Spleen (tissue), 11 donors: ENCODE measurements at regions not wholly inside any gene's neighbourhood (a gene's known extent, or its start where the extent isn't known, plus 50 kb on each side); places are given as distances from the start of the nearest gene placed in this dataset.

ENCODE experiments used
- DNase-seq: peaks from one replicate; pipeline ENCODE4 v3.0.0-alpha.2; 2020
- H3K27ac ChIP-seq, 8 donors: fragments of 200-600 bp; sonication (generic) in 7 of 8; 1 replicate in 4 of 8; 2 replicates in 4 of 8; pipeline versions ENCODE4 v1.5.0 to v1.8.0; 2016 to 2021; ENCODE audit warnings: inconsistent platforms in 4 of 8, mild to moderate bottlenecking in 4 of 8, moderate library complexity in 1 of 8
- H3K27me3 ChIP-seq, 7 donors: fragments of 200-600 bp; sonication (generic) in 6 of 7; replicated peaks in 1 of 7; 1 replicate in 4 of 7; 2 replicates in 3 of 7; pipeline versions ENCODE4 v1.5.0 to v1.8.0; 2016 to 2021; ENCODE audit warnings: inconsistent platforms in 3 of 7, mild to moderate bottlenecking in 1 of 7
- H3K36me3 ChIP-seq, 6 donors: fragments of 200-600 bp; sonication (generic) in 5 of 6; 1 replicate in 4 of 6; 2 replicates in 2 of 6; pipeline versions ENCODE4 v1.5.0 to v1.8.0; 2016 to 2021; ENCODE audit warnings: inconsistent platforms in 2 of 6
- H3K4me1 ChIP-seq, 6 donors: fragments of 200-600 bp; sonication (generic) in 5 of 6; 1 replicate in 3 of 6; 2 replicates in 3 of 6; pipeline versions ENCODE4 v1.5.0 to v1.8.0; 2016 to 2021; ENCODE audit warnings: inconsistent platforms in 3 of 6
- H3K4me3 ChIP-seq, 8 donors: fragments of 200-600 bp; sonication (generic) in 7 of 8; 1 replicate in 4 of 8; 2 replicates in 4 of 8; pipeline versions ENCODE4 v1.5.0 to v1.8.0; 2016 to 2021; ENCODE audit warnings: inconsistent platforms in 4 of 8, mild to moderate bottlenecking in 4 of 8, moderate library complexity in 2 of 8
- H3K9me3 ChIP-seq, 8 donors: fragments of 200-600 bp; sonication (generic) in 7 of 8; 1 replicate in 4 of 8; 2 replicates in 4 of 8; pipeline versions ENCODE4 v1.5.0 to v1.8.0; 2016 to 2021; ENCODE audit warnings: inconsistent platforms in 4 of 8
- CTCF ChIP-seq, 11 experiments: fragments of 200-600 bp in 7 of 11; fragments of 450-650 bp in 4 of 11; sonication (generic) in 4 of 11; IDR thresholded peaks in 8 of 11; conservative IDR thresholded peaks in 3 of 11; 1 replicate in 7 of 11; 2 replicates in 4 of 11; pipeline versions ENCODE4 v1.4.0 to v1.8.0; 2016 to 2021; ENCODE audit warnings: antibody characterized with exemption in 11 of 11, inconsistent platforms in 4 of 11, mild to moderate bottlenecking in 1 of 11
- POLR2A ChIP-seq, 3 donors: fragments of 450-650 bp; IDR thresholded peaks; one replicate each; pipeline ENCODE4 v1.5.1; 2017; ENCODE audit warnings: antibody characterized with exemption in 3 of 3, mild to moderate bottlenecking in 1 of 3
- POLR2AphosphoS5 ChIP-seq, 3 donors: sonication (generic); formaldehyde crosslinking; IDR thresholded peaks; one replicate each; pipeline ENCODE4 v1.5.1; 2017; ENCODE audit warnings: antibody characterized with exemption in 3 of 3
- WGBS, 5 donors: extraction: QIAGEN DNeasy Blood & Tissue Kit in 3 of 5; methylation state at CpG; one replicate each; pipeline versions ENCODE4 v1.1.5 to v1.1.7; 2013 to 2018; 5-methylcytosine and 5-hydroxymethylcytosine counted together
- intact Hi-C: fragments of 100-400 bp; cut with DNase I; formaldehyde crosslinking; loops from one replicate; pipeline ENCODE4 v1.15.0; 2023; ENCODE audit warnings: low total_unique reads
- donor health status: healthy with polysubstance abuse.
- donor health status: DM: no; HTN: no; CAD: no; lungs with moderate emphysema.
- donor health status: DM: no; HTN: no; CAD: no.
- donor health status: Bipolar disorder and iron deficiency.
- donor health status: healthy.
- donor health status: DM: no; HTN: no; CAD: no.
- donor health status: DM: yes; HTN: yes; CAD: no.

GRCh38 chr6:19156443-19156842 is 680.7 kb upstream of the ID4 start:
- Histone ChIP-seq H3K4me3 (no peak overlapping the region), H3K36me3 (no peaks in the 10 kb centered on the region), H3K27me3 (no peaks in the 10 kb centered on the region), H3K4me1 (no peaks in the 10 kb centered on the region), H3K9me3 (peaks cover 0 to 5% (median 0%) of the 10 kb centered on the region in 8 donors), H3K27ac (no peak overlapping the region)
- no peak for TF ChIP-seq POLR2AphosphoS5 (IDR thresholded peaks at IDR 0.05)
- no peak for DNase-seq
- intact Hi-C loops: no loop called here
- WGBS, 5 donors: 72 to 86% (median 84%) methylated on average over 2 of the region's 2 CpGs

GRCh38 chr6:19157486-19157885 is 679.7 kb upstream of the ID4 start:
- Histone ChIP-seq H3K27me3 (no peaks in the 10 kb centered on the region), H3K27ac (no peak overlapping the region), H3K4me1 (no peaks in the 10 kb centered on the region), H3K36me3 (no peaks in the 10 kb centered on the region), H3K4me3 (no peak overlapping the region), H3K9me3 (peaks cover 0 to 5% (median 0%) of the 10 kb centered on the region in 8 donors)
- DNase-seq: no peak
- TF ChIP-seq POLR2A (IDR thresholded peaks at IDR 0.05) (no peak), CTCF (IDR thresholded peaks at IDR 0.05 in 8 of 11, conservative IDR thresholded peaks at IDR 0.05 in 3 of 11) (no peak), POLR2AphosphoS5 (IDR thresholded peaks at IDR 0.05) (no peak)
- intact Hi-C loops: no loop called here

GRCh38 chr6:19158586-19158985 is 678.6 kb upstream of the ID4 start:
- H3K27ac ChIP-seq: no peak overlapping the region
- H3K36me3 ChIP-seq: no peaks in the 10 kb centered on the region
- no peak for DNase-seq
- intact Hi-C loops: no loop called here
- H3K27me3 ChIP-seq: no peaks in the 10 kb centered on the region
- H3K9me3 ChIP-seq: peaks cover 0 to 3% (median 0%) of the 10 kb centered on the region in 8 donors
- TF ChIP-seq POLR2AphosphoS5 (IDR thresholded peaks at IDR 0.05) (no peak), CTCF (IDR thresholded peaks at IDR 0.05 in 8 of 11, conservative IDR thresholded peaks at IDR 0.05 in 3 of 11) (no peak), POLR2A (IDR thresholded peaks at IDR 0.05) (no peak)
- no peak overlapping the region for H3K4me3 ChIP-seq
- 68 to 85% (median 74%) methylated on average over 1 of the region's 1 CpG for WGBS, 5 donors
- H3K4me1 ChIP-seq: no peaks in the 10 kb centered on the region

GRCh38 chr6:19159089-19159488 is 678.1 kb upstream of the ID4 start:
- Histone ChIP-seq H3K4me1 (no peaks in the 10 kb centered on the region), H3K27me3 (no peaks in the 10 kb centered on the region), H3K4me3 (no peak overlapping the region), H3K27ac (no peak overlapping the region), H3K9me3 (no peaks in the 10 kb centered on the region), H3K36me3 (no peaks in the 10 kb centered on the region)
- 66 to 88% (median 79%) methylated on average over 1 of the region's 1 CpG for WGBS, 5 donors
- no peak for DNase-seq
- intact Hi-C loops: no loop called here
- TF ChIP-seq CTCF (IDR thresholded peaks at IDR 0.05 in 8 of 11, conservative IDR thresholded peaks at IDR 0.05 in 3 of 11): no peak
- no peak for TF ChIP-seq POLR2AphosphoS5 (IDR thresholded peaks at IDR 0.05)
- no peak for TF ChIP-seq POLR2A (IDR thresholded peaks at IDR 0.05)

- H3K27ac ChIP-seq: no peak overlapping the region
- 52 to 82% (median 66%) methylated on average over 2 of the region's 2 CpGs for WGBS, 5 donors
- H3K36me3 ChIP-seq: no peaks in the 10 kb centered on the region
- no peak for DNase-seq
- no peak overlapping the region for H3K4me3 ChIP-seq
- H3K9me3 ChIP-seq: no peaks in the 10 kb centered on the region
- no peaks in the 10 kb centered on the region for H3K4me1 ChIP-seq
- TF ChIP-seq POLR2AphosphoS5 (IDR thresholded peaks at IDR 0.05) (no peak), CTCF (IDR thresholded peaks at IDR 0.05 in 8 of 11, conservative IDR thresholded peaks at IDR 0.05 in 3 of 11) (no peak), POLR2A (IDR thresholded peaks at IDR 0.05) (no peak)
- intact Hi-C loops: no loop called here
- H3K27me3 ChIP-seq: no peaks in the 10 kb centered on the region
Measured at GRCh38 chr6:19159561-19159960, 677.6 kb upstream of the ID4 start.
